ENCODE measurements at regions not wholly inside any gene's neighbourhood (a gene's known extent, or its start where the extent isn't known, plus 50 kb on each side); places are given as distances from the start of the nearest gene placed in this dataset.

GRCh38 chr1:34278211-34278610 is 101.5 kb downstream of the C1orf94 start:
- 15 to 16% methylated on average over 4 of the region's 4 CpGs for WGBS, 2 experiments (ENCODE audit: low coverage in 1 of 2, low lambda C conversion rate in 2 of 2, missing lambda C conversion rate in 2 of 2)
- no peaks in the 10 kb centered on the region for H3K79me2 ChIP-seq (ENCODE audit: insufficient read depth)
- H3K9ac ChIP-seq: no peak overlapping the region
- no peak for TF ChIP-seq EZH2 (IDR thresholded peaks at IDR 0.05; ENCODE audit: insufficient read depth, poor library complexity, severe bottlenecking)
- TF ChIP-seq EZH2phosphoT487 (IDR thresholded peaks at IDR 0.05; ENCODE audit: insufficient read depth, low read depth): no peak
- no peaks in the 10 kb centered on the region for H3K9me2 ChIP-seq (ENCODE audit: insufficient read depth)
- peaks cover 84% of the 10 kb centered on the region for H3K27me3 ChIP-seq (replicated peaks; ENCODE audit: insufficient read depth)
- no peak overlapping the region for H3K4me2 ChIP-seq (ENCODE audit: unreplicated experiment)
- no peaks in the 10 kb centered on the region for H4K20me1 ChIP-seq (ENCODE audit: insufficient read depth)
- H3K36me3 ChIP-seq (ENCODE audit: low read depth): no peaks in the 10 kb centered on the region
- no peak for DNase-seq
- H3K4me3 ChIP-seq: no peak overlapping the region
- in situ Hi-C loops (cut with MboI): no loop called here
- no peaks in the 10 kb centered on the region for H3F3A ChIP-seq (ENCODE audit: insufficient read depth)
- H2AFZ ChIP-seq: no peak overlapping the region
- no peak overlapping the region for H3K27ac ChIP-seq
- no peaks in the 10 kb centered on the region for H3K4me1 ChIP-seq (ENCODE audit: insufficient read depth)
- H3K9me3 ChIP-seq (ENCODE audit: low read depth): no peaks in the 10 kb centered on the region

DNA sequence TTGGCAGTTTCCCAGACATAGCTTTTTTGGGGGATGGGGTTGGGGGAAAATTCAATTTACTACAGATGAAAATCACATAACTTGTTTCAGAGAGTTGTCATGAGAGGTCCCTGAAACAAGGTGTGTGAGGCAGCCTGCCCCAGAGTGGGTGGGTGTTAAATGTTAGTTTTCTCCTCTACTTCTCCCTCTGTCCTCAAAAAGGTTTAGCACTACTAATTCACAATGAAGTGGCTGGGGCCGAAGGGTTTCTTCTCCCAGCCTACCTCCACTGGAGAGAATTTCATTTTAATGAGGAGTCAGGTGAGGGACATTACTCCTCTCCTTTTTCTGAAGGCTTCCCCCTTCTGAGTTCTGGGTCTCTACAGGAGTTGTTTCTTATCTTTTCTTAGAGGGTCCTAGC is 103.3 kb downstream of the C1orf94 start:
- Histone ChIP-seq H3K27me3 (replicated peaks; ENCODE audit: insufficient read depth) (peaks cover 83% of the 10 kb centered on the region), H3K4me1 (ENCODE audit: insufficient read depth) (no peaks in the 10 kb centered on the region), H3K9me3 (ENCODE audit: low read depth) (no peaks in the 10 kb centered on the region), H4K20me1 (ENCODE audit: insufficient read depth) (no peaks in the 10 kb centered on the region), H3K36me3 (ENCODE audit: low read depth) (no peaks in the 10 kb centered on the region), H2AFZ (no peak overlapping the region), H3K4me3 (no peak overlapping the region), H3K9ac (no peak overlapping the region), H3K4me2 (ENCODE audit: unreplicated experiment) (no peak overlapping the region), H3K9me2 (ENCODE audit: insufficient read depth) (no peaks in the 10 kb centered on the region), H3F3A (ENCODE audit: insufficient read depth) (no peaks in the 10 kb centered on the region), H3K27ac (no peak overlapping the region), H3K79me2 (ENCODE audit: insufficient read depth) (no peaks in the 10 kb centered on the region)
- WGBS, 2 experiments (ENCODE audit: low coverage in 1 of 2, low lambda C conversion rate in 2 of 2, missing lambda C conversion rate in 2 of 2): 11 to 15% methylated on average over 1 of the region's 1 CpG
- no peak for DNase-seq
- TF ChIP-seq EZH2 (IDR thresholded peaks at IDR 0.05; ENCODE audit: insufficient read depth, poor library complexity, severe bottlenecking): no peak
- no peak for TF ChIP-seq EZH2phosphoT487 (IDR thresholded peaks at IDR 0.05; ENCODE audit: insufficient read depth, low read depth)
- in situ Hi-C loops (cut with MboI): no loop called here

- Histone ChIP-seq H3K36me3 (ENCODE audit: low read depth) (no peaks in the 10 kb centered on the region), H3K4me1 (ENCODE audit: insufficient read depth) (no peaks in the 10 kb centered on the region), H3K4me3 (no peak overlapping the region), H3F3A (ENCODE audit: insufficient read depth) (no peaks in the 10 kb centered on the region), H3K9me2 (ENCODE audit: insufficient read depth) (no peaks in the 10 kb centered on the region), H2AFZ (no peak overlapping the region), H4K20me1 (ENCODE audit: insufficient read depth) (no peaks in the 10 kb centered on the region), H3K27me3 (replicated peaks; ENCODE audit: insufficient read depth) (peaks cover 83% of the 10 kb centered on the region), H3K79me2 (ENCODE audit: insufficient read depth) (no peaks in the 10 kb centered on the region), H3K4me2 (ENCODE audit: unreplicated experiment) (no peak overlapping the region), H3K27ac (no peak overlapping the region), H3K9ac (no peak overlapping the region), H3K9me3 (ENCODE audit: low read depth) (no peaks in the 10 kb centered on the region)
- in situ Hi-C loops (cut with MboI): no loop called here
- TF ChIP-seq EZH2 (IDR thresholded peaks at IDR 0.05; ENCODE audit: insufficient read depth, poor library complexity, severe bottlenecking) (no peak), EZH2phosphoT487 (IDR thresholded peaks at IDR 0.05; ENCODE audit: insufficient read depth, low read depth) (no peak)
- DNase-seq: no peak
- WGBS, 2 experiments (ENCODE audit: low coverage in 1 of 2, low lambda C conversion rate in 2 of 2, missing lambda C conversion rate in 2 of 2): 9 to 13% methylated on average over 4 of the region's 4 CpGs
These were observed 103.8 kb downstream of the C1orf94 start for GRCh38 chr1:34280509-34280908.

- no peak overlapping the region for H2AFZ ChIP-seq
- peaks cover 87% of the 10 kb centered on the region for H3K27me3 ChIP-seq (replicated peaks; ENCODE audit: insufficient read depth)
- WGBS, 2 experiments (ENCODE audit: low coverage in 1 of 2, low lambda C conversion rate in 2 of 2, missing lambda C conversion rate in 2 of 2): 5 to 13% methylated on average over 3 of the region's 3 CpGs
- H3K27ac ChIP-seq: no peak overlapping the region
- no peak for TF ChIP-seq EZH2 (IDR thresholded peaks at IDR 0.05; ENCODE audit: insufficient read depth, poor library complexity, severe bottlenecking)
- TF ChIP-seq EZH2phosphoT487 (IDR thresholded peaks at IDR 0.05; ENCODE audit: insufficient read depth, low read depth): no peak
- no peaks in the 10 kb centered on the region for H3F3A ChIP-seq (ENCODE audit: insufficient read depth)
- no peaks in the 10 kb centered on the region for H3K36me3 ChIP-seq (ENCODE audit: low read depth)
- no peaks in the 10 kb centered on the region for H3K9me3 ChIP-seq (ENCODE audit: low read depth)
- no peaks in the 10 kb centered on the region for H3K9me2 ChIP-seq (ENCODE audit: insufficient read depth)
- in situ Hi-C loops (cut with MboI): no loop called here
- H3K79me2 ChIP-seq (ENCODE audit: insufficient read depth): no peaks in the 10 kb centered on the region
- no peak for DNase-seq
- H3K4me2 ChIP-seq (ENCODE audit: unreplicated experiment): no peak overlapping the region
- H3K9ac ChIP-seq: no peak overlapping the region
- no peaks in the 10 kb centered on the region for H3K4me1 ChIP-seq (ENCODE audit: insufficient read depth)
- H4K20me1 ChIP-seq (ENCODE audit: insufficient read depth): no peaks in the 10 kb centered on the region
- no peak overlapping the region for H3K4me3 ChIP-seq
These were observed 106.4 kb downstream of the C1orf94 start for GRCh38 chr1:34283142-34283541.

DNA sequence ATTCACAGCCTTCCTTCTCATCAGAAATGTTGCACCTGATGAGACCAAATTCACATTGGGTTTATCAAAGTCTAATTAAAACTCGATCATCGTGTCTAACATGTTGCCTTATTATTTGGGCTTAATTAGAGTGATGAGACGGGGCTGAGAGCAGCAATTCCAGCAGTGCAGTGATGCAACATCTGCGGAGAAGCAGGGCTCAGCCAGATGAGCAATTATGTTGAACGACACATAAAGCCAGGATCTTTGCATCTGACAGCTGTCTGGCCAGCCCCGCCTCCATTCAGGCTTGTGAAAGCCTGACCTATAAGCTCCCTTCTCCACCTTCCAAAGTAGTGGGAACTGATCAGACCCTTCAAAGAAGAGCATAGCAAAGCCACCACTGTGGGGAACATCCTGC is 109.8 kb downstream of the C1orf94 start:
- H3K27me3 ChIP-seq (replicated peaks; ENCODE audit: insufficient read depth): peaks cover 84% of the 10 kb centered on the region
- WGBS, 2 experiments (ENCODE audit: low coverage in 1 of 2, low lambda C conversion rate in 2 of 2, missing lambda C conversion rate in 2 of 2): 4% methylated on average over 6 of the region's 6 CpGs
- TF ChIP-seq EZH2 (IDR thresholded peaks at IDR 0.05; ENCODE audit: insufficient read depth, poor library complexity, severe bottlenecking): no peak
- no peak for TF ChIP-seq EZH2phosphoT487 (IDR thresholded peaks at IDR 0.05; ENCODE audit: insufficient read depth, low read depth)
- no peaks in the 10 kb centered on the region for H3K79me2 ChIP-seq (ENCODE audit: insufficient read depth)
- H2AFZ ChIP-seq: no peak overlapping the region
- no peak overlapping the region for H3K9ac ChIP-seq
- DNase-seq: no peak
- H3K36me3 ChIP-seq (ENCODE audit: low read depth): no peaks in the 10 kb centered on the region
- no peak overlapping the region for H3K4me3 ChIP-seq
- no peaks in the 10 kb centered on the region for H3F3A ChIP-seq (ENCODE audit: insufficient read depth)
- no peaks in the 10 kb centered on the region for H4K20me1 ChIP-seq (ENCODE audit: insufficient read depth)
- no peak overlapping the region for H3K27ac ChIP-seq
- in situ Hi-C loops (cut with MboI): no loop called here
- H3K9me2 ChIP-seq (ENCODE audit: insufficient read depth): no peaks in the 10 kb centered on the region
- no peaks in the 10 kb centered on the region for H3K9me3 ChIP-seq (ENCODE audit: low read depth)
- no peak overlapping the region for H3K4me2 ChIP-seq (ENCODE audit: unreplicated experiment)
- no peaks in the 10 kb centered on the region for H3K4me1 ChIP-seq (ENCODE audit: insufficient read depth)
